HCT116 (cell line): ENCODE measurements at regions not wholly inside any gene's neighbourhood (a gene's known extent, or its start where the extent isn't known, plus 50 kb on each side); places are given as distances from the start of the nearest gene placed in this dataset.

Experiments used
- ATAC-seq: fragments of 200-7000 bp; cut with Tn5 transposase; 2 replicates; pipeline ENCODE4 v1.9.1; 2020; ENCODE audit warnings: mild to moderate bottlenecking, moderate library complexity
- BruUV-seq: library from RNA; stranded (reverse); fragments of 400-500 nt; replicated peaks from 2 replicates; lab custom pipeline; 2021; lab: Mats Ljungman, UMichigan
- CTCF ChIA-PET: fragments of 300-600 bp; sonication (Branson Sonifier 250); formaldehyde crosslinking; loops from one replicate; lab custom pipeline; 2021; ENCODE audit warnings: antibody characterized with exemption; lab: Charles Lee
- POLR2A ChIA-PET: fragments of 300-600, 350-600 bp; sonication (Branson Sonifier 250); formaldehyde crosslinking; loops from one replicate; lab custom pipeline; 2021; ENCODE audit warnings: antibody characterized with exemption; lab: Charles Lee
- RAD21 ChIA-PET, 2 experiments: fragments of 300-600 bp; sonication (Branson Sonifier 250); formaldehyde crosslinking; loops; one replicate each; lab custom pipeline; 2023; ENCODE audit warnings: low total read pairs in 2 of 2; ENCODE audit not compliant: uncharacterized antibody in 2 of 2, unreplicated experiment in 2 of 2, low non-redundant PET in 1 of 2; lab: Charles Lee
- DNase-seq: peaks from one replicate; pipeline ENCODE4 v3.0.0-alpha.2; 2010; ENCODE audit warnings: low read depth, low spot score
- H2AFZ ChIP-seq: fragments of 200-600 bp; shearing (Covaris generic), sonication (generic); 2 replicates; pipeline ENCODE4 v1.6.1; 2017; ENCODE audit warnings: low read depth, mixed run types, mixed read lengths, antibody characterized with exemption, low read length; ENCODE audit not compliant: poor library complexity, severe bottlenecking
- H3K27ac ChIP-seq: 2 replicates; pipeline ENCODE4 v1.5.1; 2012; ENCODE audit warnings: low read depth, low read length
- H3K27me3 ChIP-seq: fragments of 200-600 bp; sonication (generic); 2 replicates; pipeline ENCODE4 v1.6.1; 2016; ENCODE audit warnings: mixed run types, low read length, mixed read lengths; ENCODE audit not compliant: insufficient read depth
- H3K36me3 ChIP-seq, 2 experiments: fragments of 200-500 bp in 1 of 2; fragments of 200-600 bp in 1 of 2; sonication (Bioruptor generic) in 1 of 2; sonication (generic) in 1 of 2; 2 replicates each; pipeline versions ENCODE4 v1.5.1 to v1.6.1; 2014 to 2016; ENCODE audit warnings: low read length in 2 of 2, inconsistent platforms in 1 of 2, mixed read lengths in 1 of 2, mixed run types in 1 of 2; ENCODE audit not compliant: insufficient read depth in 2 of 2, control insufficient read depth in 1 of 2
- H3K4me1 ChIP-seq, 2 experiments: fragments of 200-600 bp in 1 of 2; sonication (generic) in 1 of 2; 2 replicates each; pipeline versions ENCODE4 v1.5.1 to v1.6.1; 2012 to 2017; ENCODE audit warnings: low read length in 2 of 2, inconsistent platforms in 1 of 2, mild to moderate bottlenecking in 1 of 2, mixed read lengths in 1 of 2, mixed run types in 1 of 2, moderate library complexity in 1 of 2; ENCODE audit not compliant: insufficient read depth in 2 of 2, control insufficient read depth in 1 of 2
- H3K4me2 ChIP-seq: fragments of 200-600 bp; sonication (generic); 2 replicates; pipeline ENCODE4 v1.6.1; 2017; ENCODE audit warnings: mixed run types, low read length, mixed read lengths
- H3K4me3 ChIP-seq, 2 experiments: fragments of 200-600 bp in 1 of 2; sonication (generic) in 1 of 2; replicated peaks in 1 of 2; 2 replicates each; pipeline ENCODE4 v1.5.1; 2011 to 2016; ENCODE audit warnings: low read length in 2 of 2, control low read depth in 1 of 2, low read depth in 1 of 2, mild to moderate bottlenecking in 1 of 2, mixed read lengths in 1 of 2, mixed run types in 1 of 2
- H3K79me2 ChIP-seq: fragments of 200-600 bp; sonication (generic); 2 replicates; pipeline ENCODE4 v1.6.1; 2017; ENCODE audit warnings: mild to moderate bottlenecking, mixed run types, low read length, moderate library complexity, mixed read lengths; ENCODE audit not compliant: insufficient read depth
- H3K9ac ChIP-seq: fragments of 200-600 bp; sonication (generic); 2 replicates; pipeline ENCODE4 v1.6.1; 2016; ENCODE audit warnings: low read length, mixed read lengths
- H3K9me2 ChIP-seq: fragments of 200-600 bp; sonication (generic), shearing (Covaris generic); 2 replicates; pipeline ENCODE4 v1.6.1; 2017; ENCODE audit warnings: mixed run types, mild to moderate bottlenecking, moderate library complexity; ENCODE audit not compliant: insufficient read depth
- H3K9me3 ChIP-seq, 2 experiments: fragments of 200-500 bp in 1 of 2; fragments of 200-600 bp in 1 of 2; sonication (Bioruptor generic) in 1 of 2; sonication (generic) in 1 of 2; 2 replicates each; pipeline ENCODE4 v1.6.1; 2014 to 2017; ENCODE audit warnings: low read length in 2 of 2, mixed read lengths in 2 of 2, inconsistent platforms in 1 of 2, low read depth in 1 of 2, mild to moderate bottlenecking in 1 of 2, mixed run types in 1 of 2, moderate library complexity in 1 of 2; ENCODE audit not compliant: control insufficient read depth in 1 of 2, insufficient read depth in 1 of 2
- H4K20me1 ChIP-seq: fragments of 200-600 bp; sonication (generic), shearing (Covaris generic); 2 replicates; pipeline ENCODE4 v1.6.1; 2017; ENCODE audit warnings: mixed run types, mild to moderate bottlenecking, moderate library complexity; ENCODE audit not compliant: insufficient read depth
- CEBPB ChIP-seq: IDR thresholded peaks from 2 replicates; pipeline ENCODE4 v1.6.1; 2012; ENCODE audit warnings: low read depth
- CTCF ChIP-seq, 3 experiments: fragments of 200-600 bp in 1 of 3; sonication (generic) in 1 of 3; IDR thresholded peaks in 2 of 3; conservative IDR thresholded peaks in 1 of 3; 2 replicates each; pipeline ENCODE4 v1.5.1; 2012 to 2017; ENCODE audit warnings: low read depth in 2 of 3, low read length in 2 of 3, antibody characterized with exemption in 1 of 3, borderline replicate concordance in 1 of 3, control low read depth in 1 of 3, mild to moderate bottlenecking in 1 of 3, mixed read lengths in 1 of 3, mixed run types in 1 of 3, moderate library complexity in 1 of 3; ENCODE audit not compliant: insufficient read depth in 1 of 3
- ELF1 ChIP-seq: IDR thresholded peaks from 2 replicates; pipeline ENCODE4 v1.6.1; 2012; ENCODE audit warnings: low read depth, borderline replicate concordance
- FOSL1 ChIP-seq: IDR thresholded peaks from 2 replicates; pipeline ENCODE4 v1.6.1; 2012; ENCODE audit warnings: low read depth
- MAX ChIP-seq: IDR thresholded peaks from 2 replicates; pipeline ENCODE4 v1.6.1; 2012
- POLR2AphosphoS5 ChIP-seq: IDR thresholded peaks from 2 replicates; pipeline ENCODE4 v1.6.1; 2011; ENCODE audit warnings: mild to moderate bottlenecking, low read depth, low read length, moderate library complexity
- REST ChIP-seq: IDR thresholded peaks from 2 replicates; pipeline ENCODE4 v1.6.1; 2012; ENCODE audit warnings: low read depth
- SIN3A ChIP-seq: IDR thresholded peaks from 2 replicates; pipeline ENCODE4 v1.6.1; 2012; ENCODE audit warnings: low read depth
- TCF7L2 ChIP-seq: IDR thresholded peaks from 2 replicates; pipeline ENCODE4 v1.7.0; 2011; ENCODE audit warnings: borderline replicate concordance, inconsistent platforms; ENCODE audit not compliant: insufficient read depth, insufficient read length; ENCODE audit errors: extremely low read depth
- ZNF274 ChIP-seq: fragments of 200-500 bp; sonication (Bioruptor generic); IDR thresholded peaks from 2 replicates; pipeline ENCODE4 v1.6.1; 2014; ENCODE audit warnings: mild to moderate bottlenecking, low read depth, low read length, inconsistent platforms
- intact Hi-C: fragments of 100-400 bp; cut with micrococcal nuclease; formaldehyde crosslinking; loops from 2 replicates; pipeline ENCODE4 v1.10.0; 2022

- Histone ChIP-seq H3K79me2 (no peaks in the 10 kb centered on the region), H3K4me2 (no peak overlapping the region), H3K27ac (no peak overlapping the region), H4K20me1 (no peaks in the 10 kb centered on the region), H3K9me2 (no peaks in the 10 kb centered on the region), H3K4me3 (no peak overlapping the region), H2AFZ (no peak overlapping the region), H3K36me3 (no peaks in the 10 kb centered on the region), H3K9ac (no peak overlapping the region), H3K4me1 (no peaks in the 10 kb centered on the region), H3K9me3 (no peaks in the 10 kb centered on the region), H3K27me3 (no peaks in the 10 kb centered on the region)
- TF ChIP-seq ELF1 (no peak), TCF7L2 (no peak), FOSL1 (no peak), POLR2AphosphoS5 (no peak), ZNF274 (no peak), CEBPB (no peak), CTCF (IDR thresholded peaks at IDR 0.05 in 2 of 3, conservative IDR thresholded peaks at IDR 0.05 in 1 of 3; ENCODE audit: borderline replicate concordance in 1 of 3, insufficient read depth in 1 of 3, low read depth in 2 of 3, low read length in 2 of 3) (no peak), SIN3A (no peak), MAX (no peak), REST (no peak)
- ChIA-PET POLR2A (no interaction called here), CTCF (no interaction called here), RAD21 (no interaction called here)
- ATAC-seq (no peak), DNase-seq (no peak)
- intact Hi-C loops = no loop called here
- BruUV-seq = no TSS peak
These were observed 360.5 kb upstream of the ALCAM start for GRCh38 chr3:105006164-105006563.
